GM12874 (cell line): ENCODE measurements at regions not wholly inside any gene's neighbourhood (a gene's known extent, or its start where the extent isn't known, plus 50 kb on each side); places are given as distances from the start of the nearest gene placed in this dataset.

Source experiments
- CTCF ChIP-seq: IDR thresholded peaks from 2 replicates; pipeline ENCODE4 v1.5.1; 2011; ENCODE audit warnings: low read depth, mild to moderate bottlenecking, control low read depth, low read length, moderate library complexity; ENCODE audit not compliant: insufficient read depth

- no peak for TF ChIP-seq CTCF
Observed at GRCh38 chr2:48069769-48070168, 163.5 kb upstream of the FBXO11 start.

- TF ChIP-seq CTCF = no peak
Observed at GRCh38 chr2:48070415-48070814, 164.1 kb upstream of the FBXO11 start.

- no peak for TF ChIP-seq CTCF
Observed at GRCh38 chr2:48072583-48072982, 166.3 kb upstream of the FBXO11 start.

- no peak for TF ChIP-seq CTCF
Observed at GRCh38 chr2:48075631-48076030, 169.3 kb upstream of the FBXO11 start.

- no peak for TF ChIP-seq CTCF
Observed at GRCh38 chr2:48080534-48081316, 174.4 kb upstream of the FBXO11 start.

GRCh38 chr2:48081317-48081628 lies 175.0 kb upstream of the FBXO11 start:
- TF ChIP-seq CTCF = no peak

- TF ChIP-seq CTCF = no peak
Observed at GRCh38 chr2:48085888-48086287, 179.6 kb upstream of the FBXO11 start.

- no peak for TF ChIP-seq CTCF
Observed at GRCh38 chr2:48088994-48089393, 182.7 kb upstream of the FBXO11 start.
